GM18858 (cell line): ENCODE measurements at regions not wholly inside any gene's neighbourhood (a gene's known extent, or its start where the extent isn't known, plus 50 kb on each side); places are given as distances from the start of the nearest gene placed in this dataset.
"Not testable (repeated sequence)": the region's sequence is repeated elsewhere in the genome, so short reads cannot be mapped to it uniquely, and the experiment has no call there.

Experiments
- ATAC-seq: cut with Tn5 transposase; IDR thresholded peaks from one replicate; pipeline ENCODE4 v1.9.1; 2021; ENCODE audit not compliant: unreplicated experiment

DNA sequence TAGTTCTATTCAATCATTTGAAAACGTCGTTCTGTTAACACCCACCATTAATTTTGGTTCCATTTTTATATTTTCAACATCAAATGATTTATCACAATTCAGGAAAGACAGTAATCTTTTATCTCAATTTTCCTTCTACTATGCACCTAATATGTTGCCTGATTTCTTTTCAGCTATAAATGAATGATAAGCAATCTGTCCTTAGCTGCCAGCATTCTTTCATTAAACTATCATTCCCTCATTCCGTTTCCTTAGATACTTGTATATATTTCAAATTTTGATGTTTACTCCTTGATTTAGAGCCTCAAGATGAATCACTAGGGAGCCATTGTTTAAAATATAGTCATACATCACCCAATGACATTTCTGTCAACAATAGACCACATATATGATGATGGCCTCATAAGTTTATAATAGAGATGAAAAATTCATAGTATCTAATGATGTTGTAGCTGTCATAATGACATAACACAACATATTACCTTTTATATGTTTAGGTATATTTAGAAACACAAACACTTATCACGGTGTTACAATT lies 661.7 kb downstream of the IPMK start:
- ATAC-seq, result no peak

GRCh38 chr10:57599440-57599839 lies 668.3 kb downstream of the IPMK start:
- no peak for ATAC-seq

DNA sequence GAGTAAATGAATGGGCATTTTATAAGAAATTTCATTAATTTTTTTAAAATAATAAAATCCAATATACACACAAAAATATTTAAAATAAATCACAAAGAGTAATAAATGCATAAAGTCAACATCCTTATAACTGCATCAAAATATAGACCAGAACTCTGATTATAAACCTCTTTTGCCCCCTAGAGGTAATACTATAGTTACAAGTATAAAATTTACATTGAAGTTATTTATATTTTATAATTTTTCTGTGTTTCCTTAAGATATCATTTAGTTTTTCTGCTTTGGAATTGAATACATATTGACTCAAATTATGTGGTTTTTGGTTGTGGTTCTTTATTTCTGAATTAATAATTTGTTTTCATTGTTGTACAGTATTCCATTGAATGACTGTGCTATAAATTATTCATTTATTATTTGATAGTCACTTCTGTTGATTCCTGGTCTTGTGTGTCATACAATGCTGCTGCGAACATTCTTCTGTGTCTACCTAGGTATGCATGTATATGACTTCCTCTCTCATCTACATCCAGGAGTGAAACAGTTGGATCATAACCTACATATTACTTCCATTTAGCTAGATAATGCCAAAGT lies 673.6 kb downstream of the IPMK start:
- no peak for ATAC-seq

DNA sequence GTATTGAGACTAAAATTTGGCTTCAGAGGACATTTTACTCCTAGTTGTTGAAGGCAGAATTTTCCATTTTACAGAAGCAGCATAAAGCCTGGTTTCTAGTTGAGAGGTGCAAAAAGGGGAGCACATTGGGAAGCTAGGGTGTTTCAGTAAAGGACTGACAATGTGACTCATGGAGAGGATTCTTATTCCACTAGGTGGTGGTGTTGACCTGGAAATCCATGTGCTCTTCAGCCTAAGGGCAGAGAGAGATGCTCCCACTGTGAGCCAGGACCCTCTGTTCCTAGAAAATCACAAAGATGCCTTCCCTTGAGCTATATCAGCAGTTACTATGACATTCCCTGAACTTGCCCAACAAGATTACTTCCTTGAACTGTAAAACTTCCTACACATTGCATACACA lies 687.8 kb downstream of the IPMK start:
- peak; percentile 60 for ATAC-seq

GRCh38 chr10:57562211-57562610 lies 705.5 kb downstream of the IPMK start:
- ATAC-seq, result no peak

- not testable (repeated sequence) for ATAC-seq
These were observed 715.9 kb downstream of the IPMK start for GRCh38 chr10:57551774-57552173.

DNA sequence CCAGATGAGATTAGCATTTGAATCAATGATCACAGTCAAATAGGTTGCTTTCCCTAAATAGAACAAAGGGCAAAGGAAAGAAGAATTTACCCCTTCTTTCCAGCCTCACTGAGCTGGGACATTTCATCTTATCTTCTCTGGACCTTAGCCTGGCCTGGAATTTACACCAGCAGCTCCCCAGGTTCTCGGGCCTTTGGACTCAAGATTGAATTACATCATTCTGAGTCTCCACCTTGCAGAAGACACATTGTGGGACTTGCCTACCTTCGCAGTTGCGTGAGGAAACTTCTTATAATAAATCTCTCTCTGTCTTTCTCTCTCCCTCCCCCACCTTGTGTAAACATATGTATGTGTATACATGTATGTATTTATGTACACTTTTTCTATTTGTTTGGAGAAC lies 732.4 kb downstream of the IPMK start:
- ATAC-seq, result no peak

DNA sequence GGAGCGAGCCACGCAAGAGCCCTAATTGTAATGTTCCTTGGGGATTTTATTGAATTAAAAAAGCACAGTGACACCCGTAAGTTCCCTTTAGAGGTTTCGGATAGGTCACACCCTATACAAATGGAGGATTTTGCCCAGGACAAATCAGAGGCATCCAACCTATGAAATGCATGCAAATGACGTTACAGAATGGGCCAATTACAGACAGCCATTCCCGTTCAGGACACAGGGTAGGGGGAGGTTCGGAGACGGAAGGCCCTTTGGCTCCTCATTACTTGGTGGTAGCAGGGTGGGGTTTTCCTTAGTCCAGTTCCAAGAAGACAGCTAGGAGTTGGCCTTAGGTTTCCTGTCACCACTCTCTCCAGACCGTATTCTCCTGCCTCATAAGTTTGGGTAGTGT lies 754.1 kb downstream of the IPMK start:
- ATAC-seq, result no peak

DNA sequence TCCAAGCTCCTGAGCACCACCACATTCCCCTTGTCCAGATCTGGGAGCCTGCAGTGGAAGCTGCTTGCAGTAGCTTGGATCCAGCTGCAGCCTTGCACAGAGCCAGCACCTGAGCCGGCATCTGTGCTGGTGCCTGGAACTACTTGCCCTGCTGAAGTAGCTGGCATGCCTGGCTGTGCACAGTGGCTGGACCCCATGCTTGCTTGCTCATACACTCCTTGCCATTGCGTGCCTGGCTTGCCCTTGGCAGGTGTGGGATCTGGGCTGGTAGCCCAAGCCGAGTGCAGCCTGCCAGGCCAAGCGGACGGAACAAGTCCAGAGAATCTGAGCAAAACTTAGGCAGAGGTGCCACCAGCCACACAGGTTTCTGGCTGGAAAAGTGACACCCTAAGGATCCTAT lies 759.9 kb downstream of the IPMK start:
- no peak for ATAC-seq

- ATAC-seq, result no peak
These were observed 761.1 kb downstream of the IPMK start for GRCh38 chr10:57506414-57507094.

DNA sequence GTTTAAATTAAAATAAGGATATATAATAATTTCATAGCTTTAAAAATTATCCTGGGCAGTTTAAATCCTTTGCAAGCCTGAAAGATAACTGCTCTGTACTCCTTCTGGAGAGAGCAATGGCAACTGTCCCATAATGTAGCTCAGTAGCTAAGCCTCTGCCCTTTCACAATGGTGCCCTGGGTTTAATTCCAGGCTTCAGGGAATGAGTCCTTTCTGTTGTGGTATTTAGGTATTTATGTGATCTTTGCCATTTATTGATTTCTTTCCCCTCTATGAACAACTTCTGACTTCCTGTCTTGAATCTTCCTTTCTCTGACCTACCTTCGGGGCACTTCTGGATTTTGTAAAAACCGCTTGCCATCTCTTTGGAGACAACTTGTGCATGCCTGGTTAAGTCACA lies 773.2 kb downstream of the IPMK start:
- ATAC-seq, result no peak

- no peak for ATAC-seq
These were observed 785.4 kb downstream of the IPMK start for GRCh38 chr10:57482259-57482658.

DNA sequence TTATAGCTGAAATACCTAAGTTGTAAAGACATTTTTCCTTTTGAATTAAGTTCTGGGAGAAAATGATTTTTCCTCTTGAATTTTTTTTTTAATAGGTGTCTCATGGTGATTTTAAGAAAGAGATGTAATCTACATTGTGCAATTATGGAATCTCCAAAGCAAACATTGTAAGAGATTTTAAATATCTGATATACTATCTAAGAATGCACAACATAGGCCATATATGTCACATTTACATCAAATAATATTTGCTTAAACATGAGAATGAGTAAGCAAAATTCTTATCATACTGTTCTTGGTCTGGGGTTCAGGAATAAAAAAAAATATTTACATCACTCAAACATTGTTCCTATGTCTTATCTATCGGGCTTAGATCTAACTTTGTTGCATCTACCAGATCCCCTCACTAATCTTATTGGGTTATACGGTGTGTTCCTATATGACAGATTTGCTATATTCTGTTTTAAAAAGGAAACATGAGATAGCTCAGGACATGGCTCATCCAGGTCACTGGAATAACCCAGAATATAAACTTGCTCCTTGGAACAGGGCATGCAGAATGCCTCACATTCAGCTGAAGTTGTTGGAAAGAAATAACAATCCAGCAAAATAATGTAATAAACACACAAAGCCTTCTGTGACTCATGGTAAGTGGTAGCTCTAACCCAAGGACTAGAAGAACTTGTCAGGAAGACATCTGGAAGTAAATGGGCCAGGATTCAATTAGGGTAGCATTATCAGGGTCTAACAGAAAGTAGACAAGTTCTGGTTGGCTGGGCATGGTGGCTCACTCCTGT lies 794.7 kb downstream of the IPMK start:
- ATAC-seq, result no peak

DNA sequence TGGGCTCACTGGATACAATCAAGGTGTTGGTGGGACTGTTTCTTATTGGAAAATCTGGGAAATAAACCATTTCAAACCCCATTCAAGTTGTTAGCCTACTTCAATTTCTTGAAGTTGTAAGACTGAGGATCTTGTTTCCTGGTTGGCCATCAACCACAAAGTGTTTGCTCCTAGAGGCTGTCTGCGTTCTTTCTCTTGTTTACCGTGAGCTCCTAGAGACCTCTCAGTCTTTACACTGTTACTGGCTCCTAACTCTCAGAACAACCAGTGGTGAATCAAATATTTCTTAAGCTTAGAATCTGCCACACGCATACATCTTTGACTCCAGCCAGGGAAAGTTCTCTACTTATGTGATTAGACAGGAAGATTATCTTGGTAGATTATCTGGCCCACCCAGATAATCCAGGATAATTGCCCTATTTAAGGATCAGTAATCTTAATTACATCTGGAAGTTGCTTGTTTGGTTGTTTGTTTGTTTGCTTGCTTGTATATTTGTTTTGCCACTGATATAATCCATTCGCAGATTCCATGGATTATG lies 798.7 kb downstream of the IPMK start:
- ATAC-seq, result no peak

DNA sequence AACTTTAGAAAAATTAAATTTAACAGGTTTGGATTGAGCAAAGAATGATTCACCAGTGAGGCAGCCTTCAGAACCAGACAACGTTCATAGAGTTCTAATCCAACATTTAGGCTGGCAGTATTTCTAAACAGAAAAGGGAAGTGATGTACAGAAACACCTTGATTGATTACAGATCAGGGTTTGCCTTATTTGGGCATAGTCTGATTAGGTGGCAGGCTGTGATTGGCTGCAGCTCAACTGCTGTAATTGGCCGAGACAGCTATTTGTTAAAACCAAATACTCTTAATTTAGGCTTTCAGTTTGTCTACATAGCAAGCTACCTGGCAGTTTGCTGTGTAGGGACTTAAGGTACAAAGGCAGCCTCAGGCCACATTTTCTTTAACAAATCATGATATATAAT lies 802.5 kb downstream of the IPMK start:
- no peak for ATAC-seq

GRCh38 chr10:57460540-57460939 lies 807.2 kb downstream of the IPMK start:
- no peak for ATAC-seq

DNA sequence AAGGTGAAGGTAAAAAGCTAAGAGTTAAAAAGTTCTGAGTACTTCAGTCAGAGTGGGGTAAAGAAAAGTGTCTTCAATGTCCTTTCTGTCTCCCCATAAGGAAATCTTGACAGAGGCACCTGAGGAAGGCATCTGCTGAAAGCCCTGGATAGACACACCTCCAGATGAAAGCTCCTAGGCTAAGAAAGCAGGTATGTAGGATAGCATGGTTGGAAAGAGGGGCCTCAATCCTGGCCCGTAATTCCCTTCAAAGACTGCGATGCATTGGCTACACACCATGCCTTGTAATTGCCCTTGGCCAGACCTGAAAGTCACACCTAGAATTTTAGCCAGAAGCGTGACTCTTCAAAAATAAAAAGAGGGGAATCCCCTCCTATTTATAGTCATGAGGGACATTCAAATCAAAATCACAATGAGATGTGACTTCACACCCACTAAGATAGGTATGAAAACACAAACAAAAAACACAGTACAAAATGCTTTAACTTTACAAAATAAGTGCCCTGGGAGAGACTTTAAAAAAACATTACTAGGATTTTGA lies 809.7 kb downstream of the IPMK start:
- ATAC-seq, result no peak

- ATAC-seq, result no peak
These were observed 837.3 kb downstream of the IPMK start for GRCh38 chr10:57430376-57430775.

- ATAC-seq, result no peak
These were observed 846.8 kb downstream of the IPMK start for GRCh38 chr10:57420881-57421280.

GRCh38 chr10:57418476-57418875 lies 849.2 kb downstream of the IPMK start:
- no peak for ATAC-seq

GRCh38 chr10:57395923-57396322 lies 871.8 kb downstream of the IPMK start:
- ATAC-seq, result no peak
